Cardiac septum (tissue), 1 donor: ENCODE measurements at regions not wholly inside any gene's neighbourhood (a gene's known extent, or its start where the extent isn't known, plus 50 kb on each side); places are given as distances from the start of the nearest gene placed in this dataset.
"Not testable (repeated sequence)": the region's sequence is repeated elsewhere in the genome, so short reads cannot be mapped to it uniquely, and the experiment has no call there.

Experiments
- DNase-seq: peaks from one replicate; pipeline ENCODE4 v3.0.0-alpha.2; 2020; ENCODE audit warnings: low spot score
- intact Hi-C: fragments of 100-400 bp; cut with DNase I; formaldehyde crosslinking; loops from one replicate; pipeline ENCODE4 v1.14.0; 2022
- donor health status: DM: no; HTN: no; CAD: no.

- intact Hi-C loops: no loop called here
These were observed 854.3 kb upstream of the ACVR2A start for GRCh38 chr2:146990311-146991054.

GRCh38 chr2:146989741-146990140 is 855.1 kb upstream of the ACVR2A start:
- intact Hi-C loops: no loop called here

More at GRCh38 chr2:146990311-146991054, 854.3 kb upstream of the ACVR2A start:
- no peak for DNase-seq

GRCh38 chr2:146987996-146988395 is 856.8 kb upstream of the ACVR2A start:
- no peak for DNase-seq
- intact Hi-C loops: no loop called here

More at GRCh38 chr2:146989741-146990140, 855.1 kb upstream of the ACVR2A start:
- no peak for DNase-seq

GRCh38 chr2:146986161-146986560 is 858.7 kb upstream of the ACVR2A start:
- no peak for DNase-seq
- intact Hi-C loops: no loop called here

- intact Hi-C loops: no loop called here
- no peak for DNase-seq
These were observed 859.1 kb upstream of the ACVR2A start for GRCh38 chr2:146985753-146986152.

- DNase-seq: no peak
- intact Hi-C loops: no loop called here
These were observed 860.8 kb upstream of the ACVR2A start for GRCh38 chr2:146984014-146984413.

GRCh38 chr2:146982393-146982846 is 862.4 kb upstream of the ACVR2A start:
- no peak for DNase-seq

GRCh38 chr2:146981921-146982320 is 862.9 kb upstream of the ACVR2A start:
- no peak for DNase-seq
- intact Hi-C loops: no loop called here

More at GRCh38 chr2:146982393-146982846, 862.4 kb upstream of the ACVR2A start:
- intact Hi-C loops: no loop called here

GRCh38 chr2:146979746-146980145 is 865.1 kb upstream of the ACVR2A start:
- intact Hi-C loops: no loop called here

GRCh38 chr2:146978577-146979555 is 866.0 kb upstream of the ACVR2A start:
- intact Hi-C loops: no loop called here
- DNase-seq: no peak

More at GRCh38 chr2:146979746-146980145, 865.1 kb upstream of the ACVR2A start:
- no peak for DNase-seq

GRCh38 chr2:146970981-146971380 is 873.8 kb upstream of the ACVR2A start:
- intact Hi-C loops, DNase-seq: not testable (repeated sequence)

GRCh38 chr2:146969703-146970102 is 875.1 kb upstream of the ACVR2A start:
- DNase-seq, intact Hi-C loops: not testable (repeated sequence)

- no peak for DNase-seq
- intact Hi-C loops: no loop called here
These were observed 880.3 kb upstream of the ACVR2A start for GRCh38 chr2:146964494-146964893.

- intact Hi-C loops: no loop called here
These were observed 890.3 kb upstream of the ACVR2A start for GRCh38 chr2:146954544-146954943.

GRCh38 chr2:146952696-146953095 is 892.1 kb upstream of the ACVR2A start:
- intact Hi-C loops: no loop called here
- no peak for DNase-seq

More at GRCh38 chr2:146954544-146954943, 890.3 kb upstream of the ACVR2A start:
- no peak for DNase-seq

- no peak for DNase-seq
- intact Hi-C loops: no loop called here
These were observed 893.9 kb upstream of the ACVR2A start for GRCh38 chr2:146950911-146951310.

- intact Hi-C loops: no loop called here
- no peak for DNase-seq
These were observed 894.5 kb upstream of the ACVR2A start for GRCh38 chr2:146950361-146950760.

GRCh38 chr2:146949400-146949799 is 895.4 kb upstream of the ACVR2A start:
- intact Hi-C loops: no loop called here
- DNase-seq: no peak

- intact Hi-C loops: no loop called here
- no peak for DNase-seq
These were observed 900.2 kb upstream of the ACVR2A start for GRCh38 chr2:146944601-146945000.

- intact Hi-C loops: no loop called here
These were observed 904.7 kb upstream of the ACVR2A start for GRCh38 chr2:146939991-146940685.

More at GRCh38 chr2:146939991-146940685, 904.7 kb upstream of the ACVR2A start:
- no peak for DNase-seq
